ENCODE measurements at regions not wholly inside any gene's neighbourhood (a gene's known extent, or its start where the extent isn't known, plus 50 kb on each side); places are given as distances from the start of the nearest gene placed in this dataset.

- no peak for DNase-seq
Observed at GRCh38 chr9:26313108-26313507, 579.5 kb downstream of the CAAP1 start.

- no peak for DNase-seq
Observed at GRCh38 chr9:26311463-26311995, 581.1 kb downstream of the CAAP1 start.

DNA sequence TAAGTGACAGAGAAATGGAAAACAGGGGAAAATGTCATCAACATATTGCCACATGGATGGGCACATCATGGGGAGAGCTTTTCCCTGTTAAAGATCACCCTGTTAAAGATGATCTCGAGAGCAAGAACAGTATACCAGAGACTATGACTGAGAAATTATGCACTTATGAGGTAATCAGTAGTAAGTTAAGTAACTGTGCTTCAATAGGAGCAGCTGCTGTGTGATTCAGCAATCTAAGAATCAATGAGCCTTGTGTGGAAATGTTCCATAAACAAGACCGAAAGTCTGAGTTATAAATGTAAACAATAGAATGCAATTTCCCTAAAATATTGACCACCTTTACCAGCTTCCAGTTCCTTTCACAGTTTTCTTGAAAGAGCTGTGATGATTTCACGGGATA lies 582.3 kb downstream of the CAAP1 start:
- no peak for DNase-seq

GRCh38 chr9:26308328-26308727 lies 584.3 kb downstream of the CAAP1 start:
- no peak for DNase-seq

GRCh38 chr9:26301659-26302058 lies 590.9 kb downstream of the CAAP1 start:
- DNase-seq: no peak

DNA sequence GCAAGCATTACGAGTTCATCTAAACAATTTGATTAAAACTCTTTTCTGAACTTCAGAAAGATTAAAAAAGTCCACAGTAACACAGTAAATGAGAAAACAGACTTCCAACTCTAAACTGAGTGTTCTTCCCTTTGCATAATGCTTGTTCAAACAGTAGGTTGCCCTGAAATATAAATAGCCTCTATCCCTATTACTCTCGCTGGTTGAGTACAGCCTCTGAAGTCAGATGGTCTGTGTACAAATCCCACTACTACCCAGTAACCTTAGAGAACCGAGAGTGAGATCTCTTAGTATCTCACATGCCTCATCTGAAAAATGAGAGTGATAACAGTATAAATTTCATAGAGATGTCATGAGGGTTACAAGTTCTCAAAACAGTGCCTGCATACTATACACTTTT lies 591.6 kb downstream of the CAAP1 start:
- DNase-seq: no peak

DNA sequence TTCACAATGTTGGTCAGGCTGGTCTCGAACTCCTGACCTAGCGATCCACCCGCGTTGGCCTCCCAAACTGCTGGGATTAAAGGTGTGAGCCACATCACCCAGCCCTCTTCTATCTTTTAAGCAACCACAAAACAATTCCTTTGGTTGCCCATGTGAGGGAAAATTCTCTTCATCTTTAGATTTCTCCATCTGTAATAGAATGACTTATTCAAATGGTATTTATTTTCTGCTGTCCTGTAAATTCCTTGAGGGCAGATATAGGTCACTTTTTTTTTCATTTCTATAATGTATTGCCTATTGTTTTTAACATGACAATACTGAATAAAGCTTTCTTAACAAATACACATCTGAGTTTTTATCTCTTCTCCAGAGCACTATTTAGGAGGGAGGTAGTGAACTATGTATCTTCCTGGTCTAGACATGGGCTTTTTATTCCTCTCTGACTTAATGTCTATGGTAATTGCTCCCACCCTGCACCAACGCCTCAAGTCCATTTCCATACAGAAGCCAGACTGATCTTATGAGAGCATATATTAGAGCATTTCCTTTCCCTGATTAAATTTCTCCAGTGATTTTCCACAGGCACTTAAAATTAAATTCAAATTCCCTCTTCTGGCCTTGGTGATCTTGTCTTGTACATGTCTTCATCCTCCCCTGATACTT lies 595.6 kb downstream of the CAAP1 start:
- DNase-seq: no peak

DNA sequence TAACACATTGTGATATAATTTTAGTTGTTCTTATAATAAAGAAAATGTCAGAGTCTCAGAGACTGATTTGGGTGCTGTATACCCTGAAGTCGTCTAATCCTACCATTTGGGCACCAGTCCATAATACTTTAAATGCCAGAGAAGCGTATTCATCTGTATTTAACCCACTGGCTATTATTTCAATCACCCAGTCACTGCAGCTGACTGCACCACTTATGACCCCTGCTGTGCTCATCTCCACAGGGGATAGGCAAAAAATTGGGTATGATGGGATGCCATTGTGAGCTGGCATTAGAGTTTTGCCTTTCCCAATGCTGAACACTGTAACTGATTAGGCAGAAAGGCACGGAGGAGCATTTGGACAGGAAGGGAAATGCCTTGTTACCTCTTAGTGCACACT lies 599.7 kb downstream of the CAAP1 start:
- no peak for DNase-seq

DNA sequence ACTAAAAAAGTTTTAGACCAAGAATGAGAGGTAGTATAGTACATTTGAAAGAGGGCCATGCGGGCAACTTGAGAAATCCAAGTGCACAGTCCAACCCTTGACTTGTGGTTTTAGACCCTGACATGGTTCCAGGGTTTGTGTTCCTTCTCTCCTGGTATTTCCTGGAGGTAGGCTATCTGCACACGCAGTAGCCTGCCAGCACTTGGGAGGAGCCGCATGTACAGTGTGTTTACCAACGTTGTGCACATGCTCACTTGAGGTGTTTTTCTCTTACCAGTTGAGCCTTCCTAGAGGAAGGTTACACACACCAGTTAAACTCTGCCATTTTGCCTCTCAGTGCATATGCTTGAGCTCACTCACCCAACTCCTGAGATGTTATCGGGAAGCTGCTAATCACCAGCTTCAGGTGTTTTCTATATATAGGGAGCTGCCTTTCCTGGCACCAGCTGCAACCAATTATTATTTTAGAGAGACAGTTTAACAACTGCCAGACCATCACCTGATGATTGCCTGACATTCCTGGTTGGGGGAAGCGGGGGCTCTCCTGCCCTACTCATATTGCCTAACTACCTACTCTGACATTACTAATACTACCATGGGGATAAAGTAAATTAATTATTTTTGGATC lies 593.4 kb upstream of the TUSC1 start:
- no peak for DNase-seq

DNA sequence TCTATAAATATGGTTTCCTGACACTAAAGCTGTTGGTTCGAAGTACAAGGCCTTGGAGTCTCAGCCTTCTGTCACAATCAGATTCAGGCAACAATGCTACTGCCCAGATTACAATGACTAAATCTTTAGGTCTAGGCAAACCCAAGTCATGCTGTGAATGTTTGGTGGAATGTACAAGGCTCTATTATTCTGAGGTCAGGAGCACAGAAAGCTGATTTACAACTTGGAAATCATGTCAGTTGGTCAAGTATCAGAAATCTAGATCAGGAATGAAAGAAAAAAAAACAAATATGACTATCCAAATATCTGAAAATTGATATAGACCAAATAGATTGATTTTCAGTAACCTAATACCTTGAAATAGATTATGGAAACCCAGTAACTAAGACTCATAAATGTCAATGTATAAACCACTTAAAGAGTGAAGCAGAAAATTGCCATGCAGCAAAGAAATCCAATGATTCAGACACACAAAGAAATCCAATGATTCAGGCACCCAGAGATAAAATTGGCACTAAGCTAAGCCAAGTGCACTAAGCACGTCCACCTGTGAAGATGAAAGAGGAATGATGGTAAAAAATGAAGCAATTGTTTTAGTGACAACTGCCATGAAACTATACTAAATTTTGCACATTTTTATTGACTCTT lies 588.0 kb upstream of the TUSC1 start:
- DNase-seq: no peak

DNA sequence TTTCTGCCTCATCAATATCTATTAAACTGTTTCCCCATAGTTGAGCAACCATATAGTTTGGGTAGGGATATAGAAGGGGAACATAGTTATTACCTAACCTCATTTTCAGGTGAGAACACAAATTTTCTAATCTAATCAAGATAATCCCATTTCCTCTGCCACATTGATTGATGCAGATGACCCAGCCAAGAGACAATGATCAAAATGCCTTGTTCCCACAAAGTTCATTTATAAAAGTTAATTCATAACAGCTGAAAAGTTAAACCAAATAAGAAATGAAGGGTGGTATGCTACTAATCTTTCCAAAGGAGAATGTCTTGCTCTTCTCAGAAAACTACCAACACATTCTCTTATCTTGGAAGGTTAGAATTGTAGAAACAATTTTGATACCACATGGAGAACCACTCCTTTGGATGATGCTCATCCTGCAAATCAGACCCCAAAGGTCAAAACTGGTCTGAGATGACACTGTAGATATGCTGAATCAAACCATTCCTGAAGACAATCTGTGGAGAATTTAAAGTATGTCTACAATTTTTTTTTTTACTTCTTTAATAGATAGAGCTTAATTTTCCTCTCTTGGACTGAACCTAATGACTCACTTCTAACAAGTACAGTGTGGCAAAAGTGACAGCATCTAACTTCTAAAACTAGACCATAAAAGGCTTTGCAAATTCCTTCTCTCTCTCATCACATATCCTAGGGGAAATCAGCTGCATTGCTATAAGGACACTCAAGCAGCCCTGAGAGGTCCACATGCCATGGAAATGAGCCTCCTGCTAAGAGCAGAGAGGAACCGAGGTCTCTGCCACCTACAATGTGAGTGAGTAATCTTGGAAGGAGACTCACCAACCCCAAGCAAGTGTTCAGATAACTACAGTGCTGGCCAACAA lies 586.7 kb upstream of the TUSC1 start:
- DNase-seq: no peak

GRCh38 chr9:26263478-26263877 lies 585.2 kb upstream of the TUSC1 start:
- no peak for DNase-seq

GRCh38 chr9:26262421-26263107 lies 584.3 kb upstream of the TUSC1 start:
- DNase-seq: no peak

GRCh38 chr9:26261503-26262330 lies 583.5 kb upstream of the TUSC1 start:
- DNase-seq: no peak

DNA sequence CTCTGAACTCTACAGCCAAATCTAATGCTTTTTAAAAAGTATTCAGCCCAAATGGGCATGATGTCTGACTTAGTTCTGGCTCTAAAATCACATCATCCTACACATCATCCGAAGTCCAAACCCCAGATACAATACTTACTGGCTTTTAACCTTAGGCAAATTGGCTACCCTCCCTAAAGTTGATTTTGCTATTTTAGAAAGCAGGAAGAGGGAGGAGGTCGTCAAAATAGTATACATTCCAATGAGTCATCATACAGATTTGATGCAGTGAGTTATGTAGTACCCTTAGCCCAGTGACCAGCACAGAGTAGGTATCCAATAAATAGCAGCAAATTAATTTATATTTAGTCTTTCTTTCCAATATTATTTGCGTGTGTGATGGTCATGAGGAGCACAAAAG lies 582.0 kb upstream of the TUSC1 start:
- DNase-seq: no peak

GRCh38 chr9:26247861-26248260 lies 569.6 kb upstream of the TUSC1 start:
- no peak for DNase-seq

DNA sequence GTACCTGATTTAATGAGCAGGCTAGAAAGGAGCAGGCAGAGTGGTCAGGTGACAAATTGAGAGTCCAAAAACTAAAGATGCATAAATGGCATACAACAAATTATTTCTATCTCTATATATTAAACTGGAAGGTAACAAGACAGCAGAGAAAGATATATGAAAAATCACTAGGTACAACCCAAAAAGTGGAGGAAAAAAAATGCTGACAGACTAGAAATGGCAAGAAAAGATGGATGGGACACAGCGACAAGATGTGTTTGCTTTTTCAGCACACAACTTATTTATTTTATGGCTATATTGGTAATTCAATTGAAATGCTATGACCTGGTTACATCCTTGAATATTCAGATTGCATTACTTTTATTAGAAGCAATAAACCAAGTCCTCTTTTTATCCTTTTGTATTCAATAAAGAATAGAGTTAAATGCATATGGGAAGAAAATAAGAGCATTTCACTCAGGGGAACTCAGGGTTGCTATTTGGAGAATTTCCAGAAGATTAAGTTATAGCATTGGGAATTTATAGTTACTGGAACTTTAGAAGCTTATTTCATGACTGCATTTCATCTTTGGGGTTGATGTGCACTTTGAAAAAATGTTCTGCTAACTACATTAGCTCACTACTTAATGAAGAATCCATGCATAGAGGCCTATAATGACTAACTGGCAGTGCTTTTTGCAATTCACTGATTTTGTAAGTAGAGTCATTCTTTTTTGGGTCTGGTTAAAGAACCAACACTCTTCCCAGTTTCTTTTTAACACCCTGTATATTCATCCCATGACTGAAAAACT lies 566.6 kb upstream of the TUSC1 start:
- no peak for DNase-seq

GRCh38 chr9:26243726-26244125 lies 565.5 kb upstream of the TUSC1 start:
- no peak for DNase-seq

DNA sequence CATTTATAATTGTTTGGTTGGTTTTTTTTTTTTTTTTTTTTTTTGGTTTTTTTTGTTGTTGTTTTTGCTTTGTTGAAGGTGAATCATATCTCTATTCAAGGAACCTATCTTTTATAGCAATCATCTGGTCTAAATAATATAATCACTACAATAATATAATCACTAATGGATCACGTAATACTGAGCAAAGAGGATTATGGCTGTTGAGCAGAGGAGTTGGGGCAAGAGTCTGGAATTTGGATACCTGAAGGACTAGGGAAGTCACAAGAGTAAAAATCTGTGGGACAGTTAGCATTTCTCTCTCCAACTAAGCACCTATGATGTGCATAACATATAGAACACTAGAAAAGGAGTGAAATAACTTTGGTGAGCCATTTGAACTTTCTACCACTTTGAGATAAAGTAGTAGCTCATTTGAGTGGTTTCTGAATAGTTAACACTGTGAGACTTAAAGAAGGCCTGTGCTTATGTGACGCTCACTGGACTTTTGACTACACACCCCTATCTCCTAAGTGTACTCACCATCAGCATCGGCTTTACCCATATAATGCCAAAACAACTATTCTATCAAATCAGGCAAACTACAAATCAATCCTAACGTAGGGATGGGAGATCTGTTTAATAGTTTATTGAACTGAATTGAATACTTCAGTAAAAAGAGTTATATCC lies 564.9 kb upstream of the TUSC1 start:
- no peak for DNase-seq

Data from hypothalamus (tissue), 51 donors.